GM23248 (cell line): ENCODE measurements at regions not wholly inside any gene's neighbourhood (a gene's known extent, or its start where the extent isn't known, plus 50 kb on each side); places are given as distances from the start of the nearest gene placed in this dataset.

Source experiments
- EZH2 ChIP-seq: fragments of 200-600 bp; sonication (generic); IDR thresholded peaks from 2 replicates; pipeline ENCODE4 v1.6.1; 2018; ENCODE audit warnings: antibody characterized with exemption, mild to moderate bottlenecking; ENCODE audit not compliant: insufficient read depth, poor library complexity, severe bottlenecking
- EZH2phosphoT487 ChIP-seq: fragments of 200-600 bp; sonication (generic); IDR thresholded peaks from 2 replicates; pipeline ENCODE4 v1.6.1; 2018; ENCODE audit warnings: antibody characterized with exemption, moderate library complexity, mild to moderate bottlenecking, low read depth; ENCODE audit not compliant: insufficient read depth

DNA sequence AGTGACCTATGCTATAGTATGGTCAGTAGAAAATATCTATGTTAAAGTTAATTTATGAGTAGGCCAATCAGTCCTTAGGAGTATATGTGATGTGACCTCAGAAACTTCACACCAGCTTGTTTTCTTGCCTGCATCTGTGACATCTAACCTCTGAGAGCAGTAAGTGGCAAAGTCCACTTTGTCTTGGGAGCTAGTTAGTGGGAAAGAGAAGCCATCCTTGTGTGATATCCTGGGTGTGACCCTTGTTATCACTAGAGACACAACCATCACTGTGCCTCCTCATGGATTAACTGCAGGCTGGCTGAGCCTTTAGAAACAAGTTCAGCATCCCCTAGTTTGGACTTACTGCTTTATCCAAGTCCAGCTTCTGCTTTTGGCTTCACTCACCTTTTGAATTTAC, 170.6 kb upstream of the STXBP6 start:
- TF ChIP-seq EZH2 = no peak
- no peak for TF ChIP-seq EZH2phosphoT487
